A549 (cell line): ENCODE measurements at regions not wholly inside any gene's neighbourhood (a gene's known extent, or its start where the extent isn't known, plus 50 kb on each side); places are given as distances from the start of the nearest gene placed in this dataset.

Source experiments
- ATAC-seq, 2 experiments: fragments of 200-7000 bp in 1 of 2; fragments of >200 bp in 1 of 2; cut with Nextera tagmentation in 1 of 2; cut with Tn5 transposase in 1 of 2; 3 replicates each; pipeline versions ENCODE4 v1.8.0 to v1.9.1; 2018 to 2020; ENCODE audit warnings: mild to moderate bottlenecking in 1 of 2, moderate library complexity in 1 of 2
- CTCF ChIA-PET: fragments of 300-600 bp; sonication (Branson Sonifier 250); formaldehyde crosslinking; extraction: SDS; loops from one replicate; lab custom pipeline; 2021; ENCODE audit warnings: antibody characterized with exemption, inconsistent platforms; lab: Yijun Ruan, JAX
- POLR2A ChIA-PET: fragments of 350-600 bp; formaldehyde crosslinking; extraction: SDS; loops from one replicate; lab custom pipeline; 2021; ENCODE audit warnings: antibody characterized with exemption, inconsistent platforms; lab: Yijun Ruan, JAX
- DNase-seq, 2 experiments: peaks; one replicate each; pipeline versions ENCODE4 v3.0.0 to v3.0.0-alpha.2; 2011 to 2016; ENCODE audit warnings: low read depth in 1 of 2, low spot score in 1 of 2
- FAIRE-seq: peaks from 2 replicates; lab custom pipeline; 2011; peaks lifted over from hg19 to GRCh38; lab: Jason Lieb, UNC
- H3K27ac ChIP-seq, 2 experiments: fragments of >200 bp; sonication (Bioruptor Twin); formaldehyde crosslinking; 3 replicates each; pipeline ENCODE4 v1.5.1; 2016 to 2017
- H3K4me1 ChIP-seq: fragments of >200 bp; sonication (Bioruptor Twin); formaldehyde crosslinking; 3 replicates; pipeline ENCODE4 v1.6.1; 2016
- H3K4me2 ChIP-seq: fragments of >200 bp; sonication (Bioruptor Twin); formaldehyde crosslinking; 3 replicates; pipeline ENCODE4 v1.6.1; 2016
- H3K4me3 ChIP-seq: fragments of >200 bp; sonication (Bioruptor Twin); formaldehyde crosslinking; 3 replicates; pipeline ENCODE4 v1.5.1; 2016
- H3K9me3 ChIP-seq: fragments of >200 bp; sonication (Bioruptor Twin); formaldehyde crosslinking; 3 replicates; pipeline ENCODE4 v1.6.1; 2016
- ATOH8 ChIP-seq: fragments of 250-450 bp; sonication (Bioruptor Pico); IDR thresholded peaks from 2 replicates; pipeline ENCODE4 v1.5.0; 2020; ENCODE audit warnings: low read depth, mild to moderate bottlenecking, moderate library complexity
- BHLHE40 ChIP-seq: IDR thresholded peaks from 2 replicates; pipeline ENCODE4 v1.6.1; 2012; ENCODE audit warnings: low read depth, low read length, inconsistent platforms
- CEBPB ChIP-seq, 2 experiments: fragments of >200 bp in 1 of 2; sonication (Bioruptor Twin) in 1 of 2; formaldehyde crosslinking in 1 of 2; IDR thresholded peaks; 2 replicates each; pipeline ENCODE4 v1.6.1; 2012 to 2016
- CHD4 ChIP-seq: fragments of 200-600 bp; sonication (generic); IDR thresholded peaks from 2 replicates; pipeline ENCODE4 v1.6.1; 2016; ENCODE audit warnings: antibody characterized with exemption, mild to moderate bottlenecking, borderline replicate concordance
- EHF ChIP-seq: fragments of 250-450 bp; sonication (Bioruptor Pico); IDR thresholded peaks from 2 replicates; pipeline ENCODE4 v1.5.0; 2020; ENCODE audit warnings: mild to moderate bottlenecking
- FOSB ChIP-seq: fragments of 250-450 bp; sonication (Bioruptor Pico); IDR thresholded peaks from 2 replicates; pipeline ENCODE4 v1.5.0; 2020; ENCODE audit warnings: mild to moderate bottlenecking, moderate library complexity
- FOXS1 ChIP-seq: fragments of 250-450 bp; sonication (Bioruptor Pico); IDR thresholded peaks from 2 replicates; pipeline ENCODE4 v1.5.0; 2020; ENCODE audit warnings: mild to moderate bottlenecking, moderate library complexity
- GATA3 ChIP-seq: IDR thresholded peaks from 2 replicates; pipeline ENCODE4 v1.6.1; 2012; ENCODE audit warnings: borderline replicate concordance
- HEYL ChIP-seq: fragments of 250-450 bp; sonication (Bioruptor Pico); IDR thresholded peaks from 2 replicates; pipeline ENCODE4 v1.8.0; 2021; ENCODE audit warnings: mild to moderate bottlenecking, moderate library complexity
- HOXA7 ChIP-seq: fragments of 250-450 bp; sonication (Bioruptor Pico); IDR thresholded peaks from 2 replicates; pipeline ENCODE4 v1.5.0; 2020; ENCODE audit warnings: mild to moderate bottlenecking, moderate library complexity
- HOXB5 ChIP-seq: fragments of 250-450 bp; sonication (Bioruptor Pico); IDR thresholded peaks from 2 replicates; pipeline ENCODE4 v1.5.0; 2020; ENCODE audit warnings: mild to moderate bottlenecking, moderate library complexity
- JUN ChIP-seq, 2 experiments: fragments of >200 bp; sonication (Bioruptor Twin); formaldehyde crosslinking; IDR thresholded peaks; 2 replicates in 1 of 2; 3 replicates in 1 of 2; pipeline ENCODE4 v1.6.1; 2016 to 2017
- JUNB ChIP-seq: fragments of >200 bp; sonication (Bioruptor Twin); formaldehyde crosslinking; IDR thresholded peaks from 2 replicates; pipeline ENCODE4 v1.6.1; 2016
- KDM1A ChIP-seq: fragments of 200-600 bp; sonication (generic); IDR thresholded peaks from 2 replicates; pipeline ENCODE4 v1.6.1; 2016; ENCODE audit warnings: low read depth, mild to moderate bottlenecking
- MAFK ChIP-seq: fragments of 450-650 bp; IDR thresholded peaks from 2 replicates; pipeline ENCODE4 v1.6.1; 2014; ENCODE audit not compliant: partially characterized antibody
- MAX ChIP-seq: IDR thresholded peaks from 2 replicates; pipeline ENCODE4 v1.6.1; 2012
- MAZ ChIP-seq: fragments of 150-350 bp; IDR thresholded peaks from 2 replicates; pipeline ENCODE4 v1.6.1; 2014; ENCODE audit warnings: antibody characterized with exemption, low read depth, low read length, borderline replicate concordance
- MYC ChIP-seq: IDR thresholded peaks from 2 replicates; pipeline ENCODE4 v1.6.1; 2012; ENCODE audit warnings: mild to moderate bottlenecking, inconsistent platforms, low read length, improper control_type of control experiment, borderline replicate concordance
- NFE2L2 ChIP-seq: fragments of 150-350 bp; conservative IDR thresholded peaks from 2 replicates; pipeline ENCODE4 v1.6.1; 2014; ENCODE audit warnings: low read length
- NR3C1 ChIP-seq: fragments of >200 bp; sonication (Bioruptor Twin); formaldehyde crosslinking; IDR thresholded peaks from 3 replicates; pipeline ENCODE4 v1.6.1; 2017
- PBX3 ChIP-seq: IDR thresholded peaks from 2 replicates; pipeline ENCODE4 v1.6.1; 2012
- PHF8 ChIP-seq: fragments of 200-600 bp; sonication (generic); IDR thresholded peaks from 2 replicates; pipeline ENCODE4 v1.6.1; 2016; ENCODE audit warnings: low read depth, mild to moderate bottlenecking, antibody characterized with exemption, moderate library complexity, borderline replicate concordance
- POLR2A ChIP-seq: IDR thresholded peaks from 2 replicates; pipeline ENCODE4 v1.6.1; 2012; ENCODE audit warnings: mild to moderate bottlenecking, low read length
- POLR2AphosphoS2 ChIP-seq: conservative IDR thresholded peaks from 2 replicates; pipeline ENCODE4 v1.6.1; 2012; ENCODE audit warnings: low read length, improper control_type of control experiment, inconsistent platforms
- RARB ChIP-seq: fragments of 250-450 bp; sonication (Bioruptor Pico); IDR thresholded peaks from 2 replicates; pipeline ENCODE4 v1.8.0; 2021; ENCODE audit warnings: mild to moderate bottlenecking, moderate library complexity
- RCOR1 ChIP-seq: fragments of 150-350 bp; IDR thresholded peaks from 2 replicates; pipeline ENCODE4 v1.6.1; 2014; ENCODE audit warnings: antibody characterized with exemption, low read length, low read depth
- RFX5 ChIP-seq: fragments of 450-650 bp; IDR thresholded peaks from 2 replicates; pipeline ENCODE4 v1.7.1; 2014; ENCODE audit warnings: antibody characterized with exemption, mild to moderate bottlenecking, moderate library complexity
- SREBF2 ChIP-seq: fragments of 450-650 bp; IDR thresholded peaks from 2 replicates; pipeline ENCODE4 v1.6.1; 2014; ENCODE audit warnings: mild to moderate bottlenecking, moderate library complexity
- TP53 ChIP-seq: fragments of 250-450 bp; sonication (Bioruptor Pico); IDR thresholded peaks from 2 replicates; pipeline ENCODE4 v1.5.0; 2021; ENCODE audit warnings: mild to moderate bottlenecking, moderate library complexity
- USF2 ChIP-seq: fragments of 450-650 bp; IDR thresholded peaks from 2 replicates; pipeline ENCODE4 v1.6.1; 2014; ENCODE audit warnings: antibody characterized with exemption
- ZFP36 ChIP-seq: fragments of 450-650 bp; IDR thresholded peaks from 2 replicates; pipeline ENCODE4 v1.6.1; 2014; ENCODE audit warnings: borderline replicate concordance; ENCODE audit not compliant: partially characterized antibody
- ZNF302 ChIP-seq: fragments of 250-450 bp; sonication (Bioruptor Pico); IDR thresholded peaks from 2 replicates; pipeline ENCODE4 v1.9.0; 2021; ENCODE audit warnings: inconsistent platforms, mild to moderate bottlenecking, moderate library complexity
- ZSCAN20 ChIP-seq: fragments of 250-450 bp; sonication (Bioruptor Pico); IDR thresholded peaks from 2 replicates; pipeline ENCODE4 v1.8.0; 2022; ENCODE audit warnings: mild to moderate bottlenecking, moderate library complexity
- WGBS: methylation state at CpG from one replicate; pipeline ENCODE4 v1.1.6; 2017; ENCODE audit errors: missing lambda C conversion rate; 5-methylcytosine and 5-hydroxymethylcytosine counted together

- Histone ChIP-seq H3K27ac (peak overlapping the region; percentile 38 to 66; a peak in 5 of 6 replicates), H3K4me1 (peaks cover 23% of the 10 kb centered on the region), H3K4me3 (no peak overlapping the region), H3K9me3 (no peaks in the 10 kb centered on the region), H3K4me2 (no peak overlapping the region)
- 88% methylated on average over 3 of the region's 3 CpGs for WGBS
- no peak for DNase-seq
- no peak for FAIRE-seq
- no peak for ATAC-seq
- TF ChIP-seq TP53 (CRISPR knock-in tag) = no peak
- no peak for TF ChIP-seq BHLHE40
- no peak for TF ChIP-seq HOXA7 (CRISPR knock-in tag)
- ChIA-PET POLR2A (no interaction called here), CTCF (no interaction called here)
Observed at GRCh38 chr12:89954259-89954658, 245.6 kb upstream of the ATP2B1 start.

- TF ChIP-seq EHF (CRISPR knock-in tag) (peak; percentile 35), HEYL (no peak), HOXB5 (CRISPR knock-in tag) (peak; percentile 4; the same call in 1 of the 2 replicates), CEBPB (IDR thresholded peaks at IDR 0.05) (no peak), HOXA7 (CRISPR knock-in tag) (peak; percentile 41; the same call in 1 of the 2 replicates), NR3C1 (no peak), ZNF302 (CRISPR knock-in tag) (no peak)
- Histone ChIP-seq H3K9me3 (no peaks in the 10 kb centered on the region), H3K27ac (peak overlapping the region; percentile 85 to 91), H3K4me2 (peak overlapping the region; percentile 80), H3K4me1 (peaks cover 45% of the 10 kb centered on the region), H3K4me3 (no peak overlapping the region)
- FAIRE-seq (no peak), ATAC-seq (no peak), DNase-seq (no peak)
- WGBS = 1% methylated on average over 2 of the region's 2 CpGs
- CTCF ChIA-PET = interaction anchor here (0.7 to 0.9 kb wide), 2 partner anchors 95 to 242 kb away, joined by 3 to 4 read pairs; no protein-coding TSS in a partner anchor
- POLR2A ChIA-PET = interaction anchor here (5.3 kb wide), 1 partner anchor 243 kb away, joined by 103 read pairs; the partner anchor contains the start of gene ATP2B1
Observed at GRCh38 chr12:89951694-89952060, 243.0 kb upstream of the ATP2B1 start.

- peak overlapping the region; percentile 80 for H3K4me2 ChIP-seq
- peaks cover 50% of the 10 kb centered on the region for H3K4me1 ChIP-seq
- 6% methylated on average over 2 of the region's 2 CpGs for WGBS
- peak overlapping the region; percentile 85 to 91 for H3K27ac ChIP-seq
- H3K4me3 ChIP-seq = no peak overlapping the region
- H3K9me3 ChIP-seq = no peaks in the 10 kb centered on the region
- ATAC-seq (peak; percentile 56 to 64), FAIRE-seq (peak; percentile 90), DNase-seq (peak; percentile 81 to 97)
- ChIA-PET POLR2A (interaction anchor here (0.6 to 5.3 kb wide), 2 partner anchors 243 to 835 kb away, joined by 3 to 103 read pairs; partner anchors contain the start of gene ATP2B1), CTCF (interaction anchor here (0.7 to 1.0 kb wide), 3 partner anchors 96 to 242 kb away, joined by 3 to 4 read pairs (median 3); no protein-coding TSS in a partner anchor)
- TF ChIP-seq ZNF302 (CRISPR knock-in tag) (peak; percentile 57), PHF8 (no peak), FOSB (CRISPR knock-in tag) (peak; percentile 68), PBX3 (0 out of 2 replicates have a peak, but pooled peaks have one; percentile 59), MAX (peak; percentile 73), ATOH8 (CRISPR knock-in tag) (no peak), POLR2A (no peak), JUNB (peak; percentile 92), GATA3 (peak; percentile 96), CEBPB (IDR thresholded peaks at IDR 0.05) (peak; percentile 40 to 72; a peak in 3 of 4 replicates), POLR2AphosphoS2 (no peak), MAFK (peak; percentile 5), SREBF2 (no peak), ZFP36 (no peak), KDM1A (no peak), USF2 (peak; percentile 68; the same call in 1 of the 2 replicates), RFX5 (no peak), ZSCAN20 (CRISPR knock-in tag) (peak; percentile 69), HOXA7 (CRISPR knock-in tag) (0 out of 2 replicates have a peak, but pooled peaks have one; percentile 57), RCOR1 (no peak), NFE2L2 (no peak), MAZ (no peak), HEYL (no peak), FOXS1 (CRISPR knock-in tag) (peak; percentile 20; the same call in 1 of the 2 replicates), RARB (CRISPR knock-in tag) (peak; percentile 36; the same call in 1 of the 2 replicates), JUN (IDR thresholded peaks at IDR 0.05) (peak; percentile 88 to 91; a peak in 3 of 5 replicates), CHD4 (no peak), MYC (no peak)
Observed at GRCh38 chr12:89951050-89951693, 242.5 kb upstream of the ATP2B1 start.
